Gastrocnemius medialis (tissue), 4 donors: ENCODE measurements at regions not wholly inside any gene's neighbourhood (a gene's known extent, or its start where the extent isn't known, plus 50 kb on each side); places are given as distances from the start of the nearest gene placed in this dataset.

Experiments
- POLR2A ChIP-seq, 2 donors: fragments of 450-650 bp; IDR thresholded peaks; one replicate each; pipeline ENCODE4 v1.6.1; 2017; ENCODE audit warnings: antibody characterized with exemption in 2 of 2, mild to moderate bottlenecking in 2 of 2, moderate library complexity in 2 of 2
- TF ChIP-seq, protein P1 (sequence below), 5 experiments: fragments of 450-650 bp in 3 of 5; fragments of 200-600 bp in 2 of 5; sonication (generic) in 2 of 5; IDR thresholded peaks in 4 of 5; conservative IDR thresholded peaks in 1 of 5; 1 replicate in 4 of 5; 2 replicates in 1 of 5; pipeline ENCODE4 v1.5.1; 2016 to 2019; ENCODE audit warnings: antibody characterized with exemption in 5 of 5, mild to moderate bottlenecking in 3 of 5, moderate library complexity in 3 of 5

DNA sequence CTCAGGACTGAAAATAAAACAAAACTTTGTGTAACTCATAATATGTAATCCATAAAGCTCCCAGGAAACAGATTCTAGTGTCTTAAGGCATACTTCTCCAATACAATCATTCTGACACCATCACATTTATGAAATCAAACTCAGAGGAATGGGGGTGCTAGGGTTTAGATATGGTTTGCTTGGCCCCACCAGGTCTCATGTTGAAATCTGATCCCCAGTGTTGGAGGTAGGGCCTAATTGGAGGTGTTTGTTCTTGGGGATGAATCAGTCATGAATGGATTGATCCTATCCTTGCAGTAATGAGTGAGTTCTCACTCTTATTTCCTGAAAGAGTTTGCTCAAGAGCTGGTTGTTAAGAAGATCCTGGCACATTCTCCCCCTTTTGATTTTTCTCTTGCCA, 380.9 kb downstream of the ETS1 start:
- TF ChIP-seq, protein P1, sequence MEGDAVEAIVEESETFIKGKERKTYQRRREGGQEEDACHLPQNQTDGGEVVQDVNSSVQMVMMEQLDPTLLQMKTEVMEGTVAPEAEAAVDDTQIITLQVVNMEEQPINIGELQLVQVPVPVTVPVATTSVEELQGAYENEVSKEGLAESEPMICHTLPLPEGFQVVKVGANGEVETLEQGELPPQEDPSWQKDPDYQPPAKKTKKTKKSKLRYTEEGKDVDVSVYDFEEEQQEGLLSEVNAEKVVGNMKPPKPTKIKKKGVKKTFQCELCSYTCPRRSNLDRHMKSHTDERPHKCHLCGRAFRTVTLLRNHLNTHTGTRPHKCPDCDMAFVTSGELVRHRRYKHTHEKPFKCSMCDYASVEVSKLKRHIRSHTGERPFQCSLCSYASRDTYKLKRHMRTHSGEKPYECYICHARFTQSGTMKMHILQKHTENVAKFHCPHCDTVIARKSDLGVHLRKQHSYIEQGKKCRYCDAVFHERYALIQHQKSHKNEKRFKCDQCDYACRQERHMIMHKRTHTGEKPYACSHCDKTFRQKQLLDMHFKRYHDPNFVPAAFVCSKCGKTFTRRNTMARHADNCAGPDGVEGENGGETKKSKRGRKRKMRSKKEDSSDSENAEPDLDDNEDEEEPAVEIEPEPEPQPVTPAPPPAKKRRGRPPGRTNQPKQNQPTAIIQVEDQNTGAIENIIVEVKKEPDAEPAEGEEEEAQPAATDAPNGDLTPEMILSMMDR (IDR thresholded peaks at IDR 0.05 in 4 of 5, conservative IDR thresholded peaks at IDR 0.05 in 1 of 5): no peak
- TF ChIP-seq POLR2A (IDR thresholded peaks at IDR 0.05): no peak
